ENCODE measurements at regions not wholly inside any gene's neighbourhood (a gene's known extent, or its start where the extent isn't known, plus 50 kb on each side); places are given as distances from the start of the nearest gene placed in this dataset.
"Not testable (repeated sequence)": the region's sequence is repeated elsewhere in the genome, so short reads cannot be mapped to it uniquely, and the experiment has no call there.

- DNase-seq: not testable (repeated sequence)
These were observed 119.2 kb downstream of the SEPTIN14 start for GRCh38 chr7:55743454-55743717.

- not testable (repeated sequence) for DNase-seq
These were observed 119.7 kb downstream of the SEPTIN14 start for GRCh38 chr7:55742651-55743453.

GRCh38 chr7:55741721-55742631, 120.6 kb downstream of the SEPTIN14 start:
- DNase-seq: not testable (repeated sequence)

- not testable (repeated sequence) for DNase-seq
These were observed 121.8 kb downstream of the SEPTIN14 start for GRCh38 chr7:55740633-55741250.

- DNase-seq: not testable (repeated sequence)
These were observed 122.5 kb downstream of the SEPTIN14 start for GRCh38 chr7:55740053-55740452.

GRCh38 chr7:55736641-55737221, 125.8 kb downstream of the SEPTIN14 start:
- not testable (repeated sequence) for DNase-seq

- DNase-seq: no peak
These were observed 129.1 kb downstream of the SEPTIN14 start for GRCh38 chr7:55733241-55734140.

- DNase-seq: no peak
These were observed 130.6 kb downstream of the SEPTIN14 start for GRCh38 chr7:55731931-55732330.

GRCh38 chr7:55730197-55730596, 132.4 kb downstream of the SEPTIN14 start:
- no peak for DNase-seq

GRCh38 chr7:55723621-55723941, 139.0 kb downstream of the SEPTIN14 start:
- no peak for DNase-seq

- not testable (repeated sequence) for DNase-seq
These were observed 139.5 kb downstream of the SEPTIN14 start for GRCh38 chr7:55722874-55723620.

GRCh38 chr7:55721004-55721403, 141.5 kb downstream of the SEPTIN14 start:
- not testable (repeated sequence) for DNase-seq

GRCh38 chr7:55715247-55715867, 143.1 kb upstream of the VOPP1 start:
- not testable (repeated sequence) for DNase-seq

GRCh38 chr7:55714370-55714769, 142.1 kb upstream of the VOPP1 start:
- DNase-seq: not testable (repeated sequence)

GRCh38 chr7:55710312-55710711, 138.0 kb upstream of the VOPP1 start:
- DNase-seq: not testable (repeated sequence)

GRCh38 chr7:55708028-55708427, 135.7 kb upstream of the VOPP1 start:
- not testable (repeated sequence) for DNase-seq

GRCh38 chr7:55707410-55707809, 135.1 kb upstream of the VOPP1 start:
- not testable (repeated sequence) for DNase-seq

GRCh38 chr7:55706451-55707195, 134.3 kb upstream of the VOPP1 start:
- DNase-seq: not testable (repeated sequence)

GRCh38 chr7:55705728-55706450, 133.6 kb upstream of the VOPP1 start:
- DNase-seq: not testable (repeated sequence)

Data from stimulated activated CD4-positive, alpha-beta T cell treated with anti-CD3 and anti-CD28 coated beads, Interleukin-4, amount 100 ng/mL, for 24 hours (primary cell).